WERI-Rb-1 (cell line): ENCODE measurements at regions not wholly inside any gene's neighbourhood (a gene's known extent, or its start where the extent isn't known, plus 50 kb on each side); places are given as distances from the start of the nearest gene placed in this dataset.

ENCODE experiments used
- DNase-seq: peaks from one replicate; pipeline ENCODE4 v3.0.0-alpha.2; 2020
- H3K27ac ChIP-seq: fragments of 250-450 bp; sonication (Bioruptor Pico); 2 replicates; pipeline ENCODE4 v1.5.1; 2020; ENCODE audit warnings: mild to moderate bottlenecking, moderate library complexity
- H3K27me3 ChIP-seq: fragments of 250-450 bp; sonication (Bioruptor Pico); 2 replicates; pipeline ENCODE4 v1.5.1; 2021; ENCODE audit warnings: mild to moderate bottlenecking, low read depth, moderate library complexity; ENCODE audit not compliant: insufficient read depth, severe bottlenecking
- H3K36me3 ChIP-seq: fragments of 250-450 bp; sonication (Bioruptor Pico); 2 replicates; pipeline ENCODE4 v1.5.1; 2020; ENCODE audit warnings: mild to moderate bottlenecking, moderate library complexity
- H3K4me3 ChIP-seq: 2 replicates; pipeline ENCODE4 v1.5.1; 2011; ENCODE audit warnings: low read depth, mild to moderate bottlenecking, control low read depth, low read length
- H3K9me3 ChIP-seq: fragments of 250-450 bp; sonication (Bioruptor Pico); 2 replicates; pipeline ENCODE4 v1.5.1; 2021; ENCODE audit warnings: mild to moderate bottlenecking, moderate library complexity; ENCODE audit not compliant: severe bottlenecking
- CTCF ChIP-seq: IDR thresholded peaks from 2 replicates; pipeline ENCODE4 v1.5.1; 2011; ENCODE audit warnings: low read depth, mild to moderate bottlenecking, control low read depth, inconsistent platforms, low read length

GRCh38 chr14:95818581-95818980, 58.1 kb upstream of the TUNAR start:
- no peak overlapping the region for H3K4me3 ChIP-seq
- no peaks in the 10 kb centered on the region for H3K27me3 ChIP-seq
- no peak overlapping the region for H3K27ac ChIP-seq
- no peak for DNase-seq
- no peak for TF ChIP-seq CTCF
- H3K9me3 ChIP-seq = no peaks in the 10 kb centered on the region
- H3K36me3 ChIP-seq = no peaks in the 10 kb centered on the region

GRCh38 chr14:95817271-95817670, 59.4 kb upstream of the TUNAR start:
- DNase-seq = no peak

GRCh38 chr14:95816539-95816938, 60.1 kb upstream of the TUNAR start:
- DNase-seq = no peak
- no peak overlapping the region for H3K4me3 ChIP-seq
- H3K9me3 ChIP-seq = no peaks in the 10 kb centered on the region
- no peak overlapping the region for H3K27ac ChIP-seq
- TF ChIP-seq CTCF = no peak
- H3K27me3 ChIP-seq = no peaks in the 10 kb centered on the region
- H3K36me3 ChIP-seq = no peaks in the 10 kb centered on the region

More at GRCh38 chr14:95817271-95817670, 59.4 kb upstream of the TUNAR start:
- no peak overlapping the region for H3K4me3 ChIP-seq
- no peak overlapping the region for H3K27ac ChIP-seq
- TF ChIP-seq CTCF = no peak
- H3K27me3 ChIP-seq = no peaks in the 10 kb centered on the region
- no peaks in the 10 kb centered on the region for H3K36me3 ChIP-seq
- H3K9me3 ChIP-seq = no peaks in the 10 kb centered on the region

DNA sequence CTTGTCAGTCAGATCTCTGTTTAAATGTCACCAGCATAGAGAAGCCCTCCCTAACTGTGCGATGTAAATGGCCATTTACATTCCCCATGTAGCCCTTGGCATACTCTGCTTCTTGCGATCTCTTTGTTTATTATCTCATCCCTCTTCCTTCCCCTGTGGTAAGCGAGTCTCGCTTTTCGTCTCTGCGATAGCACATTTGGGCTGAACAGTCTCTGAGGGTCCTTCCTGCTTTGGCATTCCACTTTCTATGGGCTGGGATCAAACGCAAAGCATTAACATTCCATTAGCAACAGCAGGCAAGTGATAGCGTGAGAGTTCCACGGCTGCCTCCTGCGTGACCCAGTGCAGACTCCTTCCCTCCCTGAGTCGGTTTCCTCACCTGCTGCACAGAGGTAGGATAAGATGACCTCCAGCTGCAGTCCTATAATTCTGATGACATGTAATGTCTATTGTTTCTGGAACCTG, 61.4 kb upstream of the TUNAR start:
- H3K4me3 ChIP-seq = no peak overlapping the region
- no peak for DNase-seq
- H3K36me3 ChIP-seq = no peaks in the 10 kb centered on the region
- no peak overlapping the region for H3K27ac ChIP-seq
- no peak for TF ChIP-seq CTCF
- no peaks in the 10 kb centered on the region for H3K9me3 ChIP-seq
- H3K27me3 ChIP-seq = no peaks in the 10 kb centered on the region

DNA sequence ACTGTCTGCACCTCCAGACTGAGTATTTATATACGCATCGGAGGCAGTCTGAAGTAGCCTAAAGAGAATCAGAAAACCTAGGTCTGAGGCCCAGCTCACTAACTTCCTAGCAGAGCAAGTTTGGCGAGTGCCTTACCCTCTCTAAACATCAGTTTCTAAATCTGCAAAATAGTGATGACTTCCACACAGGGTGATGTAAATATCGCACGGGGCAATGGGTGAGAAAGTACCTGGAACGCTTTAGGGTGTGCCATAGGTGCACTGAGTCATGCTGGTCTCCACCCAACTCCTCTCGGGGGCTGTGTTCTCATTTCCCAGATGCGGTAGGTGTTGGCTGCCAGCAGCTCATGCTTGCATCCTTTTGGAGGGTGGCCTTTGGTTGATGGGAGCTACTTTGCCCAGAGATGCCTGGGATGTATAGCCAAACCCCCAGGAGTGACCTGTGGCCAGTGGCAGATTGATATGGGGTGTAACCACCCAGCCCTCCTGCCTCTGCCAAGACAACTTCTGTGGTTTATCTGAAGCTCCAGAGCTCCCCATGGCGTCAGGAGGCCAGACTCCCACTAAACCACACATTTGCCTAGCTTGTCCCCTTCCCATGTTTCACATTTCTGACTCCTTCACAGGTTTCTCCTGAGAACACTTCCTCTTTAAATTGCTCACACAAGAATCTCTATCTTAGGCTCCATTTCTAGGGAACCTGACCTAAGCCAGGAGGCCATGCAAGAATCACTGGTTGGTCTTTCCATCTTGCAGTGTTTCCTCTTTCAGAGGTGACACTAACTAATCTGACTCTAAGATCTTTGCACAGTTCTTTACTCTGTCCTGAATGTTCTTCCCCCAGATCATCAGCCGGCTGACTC, 62.0 kb upstream of the TUNAR start:
- no peak overlapping the region for H3K27ac ChIP-seq
- H3K27me3 ChIP-seq = no peaks in the 10 kb centered on the region
- no peak overlapping the region for H3K4me3 ChIP-seq
- no peaks in the 10 kb centered on the region for H3K36me3 ChIP-seq
- no peaks in the 10 kb centered on the region for H3K9me3 ChIP-seq
- no peak for TF ChIP-seq CTCF
- DNase-seq = no peak

- Histone ChIP-seq H3K9me3 (no peaks in the 10 kb centered on the region), H3K27ac (no peak overlapping the region), H3K4me3 (no peak overlapping the region), H3K36me3 (no peaks in the 10 kb centered on the region), H3K27me3 (no peaks in the 10 kb centered on the region)
- TF ChIP-seq CTCF = no peak
- no peak for DNase-seq
Observed at GRCh38 chr14:95811813-95812212, 64.8 kb upstream of the TUNAR start.
